HG03135 (cell line): ENCODE measurements at regions not wholly inside any gene's neighbourhood (a gene's known extent, or its start where the extent isn't known, plus 50 kb on each side); places are given as distances from the start of the nearest gene placed in this dataset.

ENCODE experiments used
- ATAC-seq: cut with Tn5 transposase; IDR thresholded peaks from one replicate; pipeline ENCODE4 v1.9.1; 2021; ENCODE audit warnings: mild to moderate bottlenecking, moderate library complexity; ENCODE audit not compliant: unreplicated experiment

DNA sequence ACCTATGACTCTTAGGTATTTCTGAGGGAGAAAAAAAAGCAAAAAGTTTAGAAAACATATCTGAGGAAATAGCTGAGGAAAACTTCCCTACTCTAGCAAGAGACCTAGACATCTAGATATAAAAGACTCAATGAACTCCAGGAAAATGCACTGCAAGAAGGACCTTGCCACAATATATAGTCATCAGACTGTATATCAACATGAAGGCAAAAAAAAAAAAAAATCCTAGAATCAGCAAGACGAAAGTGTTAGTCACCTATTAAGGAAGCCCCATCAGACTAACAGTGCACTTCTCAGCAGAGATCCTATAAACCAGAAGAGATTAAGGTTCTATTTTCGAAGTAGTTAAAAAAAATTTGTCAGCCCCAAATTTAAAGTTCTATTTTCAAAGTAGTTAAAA is 166.2 kb downstream of the TMEM38B start:
- ATAC-seq = no peak

DNA sequence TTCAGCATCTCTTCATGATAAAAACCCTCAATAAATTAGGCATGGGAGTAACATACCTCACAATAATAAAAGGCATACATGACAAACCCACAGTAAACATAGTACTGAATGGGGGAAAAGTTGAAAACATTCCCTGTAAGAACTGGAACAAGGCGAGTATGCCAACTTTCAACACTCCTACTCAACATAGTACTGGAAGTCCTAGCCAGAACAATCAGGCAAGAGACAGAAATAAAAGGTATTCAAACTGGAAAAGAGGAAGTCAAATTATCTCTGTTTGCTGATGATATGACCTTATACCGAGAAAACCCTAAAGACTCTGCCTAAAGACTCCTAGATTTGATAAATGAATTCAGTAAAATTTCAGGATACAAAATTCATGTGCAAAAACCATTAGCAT is 167.6 kb downstream of the TMEM38B start:
- ATAC-seq = no peak

DNA sequence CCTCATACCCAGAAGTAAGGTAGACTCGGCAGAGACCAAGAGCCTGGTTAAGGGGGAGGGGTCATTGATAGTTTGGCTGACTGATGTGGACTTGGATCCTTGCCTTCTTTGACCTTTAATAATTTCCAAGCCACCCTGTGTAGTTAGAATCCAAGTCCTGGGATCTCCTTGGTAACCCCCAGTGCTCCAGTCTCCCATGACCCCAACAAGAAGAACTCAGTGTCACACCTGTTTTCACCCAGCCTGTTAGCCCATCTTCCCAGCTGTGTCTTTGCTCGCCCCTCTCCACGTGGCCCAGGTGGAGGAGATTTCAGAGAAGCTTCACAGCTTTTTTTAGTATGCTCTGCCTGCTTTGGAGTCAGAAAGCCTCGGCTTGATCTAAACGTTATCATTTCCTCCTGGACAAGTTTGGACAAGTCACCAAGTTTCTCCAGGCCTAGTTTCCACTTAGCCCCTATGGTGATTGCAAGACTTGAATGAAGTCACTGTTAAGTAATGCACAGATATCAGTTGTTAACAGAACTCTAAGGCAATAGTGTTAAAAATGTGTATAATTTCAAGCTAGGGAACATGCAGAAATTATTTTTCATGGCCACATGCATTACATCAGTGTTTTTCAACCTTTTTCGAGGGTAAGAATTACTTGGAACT is 170.0 kb downstream of the TMEM38B start:
- no peak for ATAC-seq

DNA sequence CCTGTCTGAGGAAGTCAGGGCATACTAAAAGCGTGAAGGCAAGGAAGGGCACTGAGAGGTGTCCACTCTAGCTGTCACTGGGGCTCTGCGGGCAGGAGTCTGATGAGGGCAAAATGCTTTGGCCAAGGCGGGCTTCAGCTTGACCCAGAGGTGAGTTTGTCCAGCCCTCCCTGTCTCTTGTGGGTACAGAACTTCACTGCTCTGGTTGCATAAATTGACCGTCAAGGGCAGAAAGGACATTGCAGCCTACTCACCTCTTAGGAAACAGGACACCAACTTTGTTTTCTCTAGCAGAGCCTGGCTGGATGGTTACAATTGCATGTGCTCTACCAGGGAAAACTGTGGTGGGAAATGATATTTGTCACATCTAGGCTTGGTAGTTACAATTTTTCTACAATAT is 170.9 kb downstream of the TMEM38B start:
- ATAC-seq = no peak

DNA sequence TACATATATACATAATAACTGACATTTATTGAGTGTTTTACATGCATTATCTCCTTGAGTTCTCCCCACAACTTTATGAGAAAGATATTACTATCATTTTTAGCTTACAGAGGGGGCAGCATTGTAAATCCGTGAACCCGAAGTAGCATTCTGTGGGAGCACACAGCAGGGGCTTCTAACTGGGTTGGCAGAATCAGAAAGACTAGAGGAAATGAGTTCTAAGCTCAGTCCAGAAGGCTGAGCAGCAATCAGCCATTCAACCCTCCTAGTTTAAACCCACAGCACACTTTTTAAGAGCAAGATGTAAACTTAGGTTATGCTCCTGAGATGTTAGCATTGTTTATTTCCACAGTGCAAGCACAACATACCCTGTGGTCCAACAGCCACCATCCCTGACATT is 177.2 kb downstream of the TMEM38B start:
- no peak for ATAC-seq

DNA sequence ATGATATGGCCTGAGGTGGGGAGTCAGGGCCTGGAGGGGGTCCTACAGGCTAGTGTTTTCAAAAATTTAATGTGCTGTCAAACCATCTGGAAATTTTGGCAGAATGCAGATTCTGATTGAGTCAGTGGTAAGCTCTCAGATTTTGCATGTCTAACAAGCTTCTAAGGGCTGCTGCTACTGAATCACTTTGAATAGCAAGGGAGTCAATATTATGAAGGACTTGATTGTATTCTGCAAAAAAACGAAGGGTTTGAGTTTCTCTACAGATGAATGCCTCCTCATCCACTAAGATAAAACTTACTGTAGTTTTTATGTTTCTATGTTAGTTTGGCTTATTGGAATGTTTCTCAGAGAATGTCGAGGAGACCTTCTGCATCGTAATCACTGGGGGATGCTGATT is 179.5 kb downstream of the TMEM38B start:
- no peak for ATAC-seq

DNA sequence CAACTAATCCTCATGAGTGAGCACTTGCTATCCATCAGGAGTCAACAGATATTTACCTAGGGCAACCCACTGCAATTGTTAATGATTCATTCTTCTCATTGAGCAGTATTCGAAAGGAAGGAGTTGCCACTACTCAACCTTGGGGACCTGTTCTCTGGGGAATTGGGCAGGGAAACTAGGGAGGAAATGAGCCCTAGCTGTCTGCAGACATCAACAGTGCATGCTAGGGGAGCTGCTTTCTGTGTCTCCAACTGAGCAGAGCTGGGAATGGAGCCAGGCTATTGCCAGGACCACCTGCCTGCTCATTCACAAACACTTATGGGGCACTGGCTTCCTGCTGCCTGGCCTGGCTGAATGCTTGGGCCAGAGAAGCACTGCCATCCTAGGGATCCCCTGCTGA is 183.4 kb downstream of the TMEM38B start:
- ATAC-seq = peak; percentile 73

DNA sequence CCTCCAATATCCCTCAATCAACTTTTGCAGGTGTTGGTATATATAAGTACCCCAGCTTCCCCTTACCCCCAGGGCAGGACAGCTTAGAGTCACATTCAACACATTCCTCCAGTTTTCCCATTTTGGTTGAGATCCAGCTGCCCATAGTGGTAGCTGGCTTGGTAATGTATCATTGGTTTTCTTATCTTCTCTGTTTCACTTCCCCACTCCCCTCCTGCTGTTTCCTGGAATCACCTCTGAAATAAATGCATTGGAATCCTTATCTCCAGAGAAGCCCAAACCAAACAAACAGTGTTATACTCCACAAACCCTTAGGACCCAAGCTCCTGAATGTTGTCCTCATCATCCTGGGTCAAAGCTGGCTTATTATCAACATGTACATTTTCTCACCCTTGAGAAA is 184.8 kb downstream of the TMEM38B start:
- ATAC-seq = no peak

DNA sequence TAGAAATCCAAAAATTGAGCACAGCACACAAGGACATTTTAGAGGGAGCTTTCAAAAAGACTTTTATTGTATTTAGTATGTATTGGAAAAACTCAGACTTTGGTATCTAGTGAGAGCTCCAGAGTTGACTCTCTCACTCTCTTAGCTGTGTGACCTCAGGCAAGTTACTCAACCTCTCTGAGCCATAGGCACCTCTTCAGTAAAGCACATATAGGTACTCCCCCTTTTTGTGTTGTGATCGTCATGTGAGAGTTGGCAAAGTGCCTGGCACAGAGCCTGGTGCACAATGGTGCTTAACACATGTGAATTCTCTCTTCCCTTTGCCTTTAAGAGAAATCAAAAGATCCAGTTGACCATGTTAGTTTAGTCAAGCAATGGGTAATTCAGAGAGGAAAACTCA is 186.2 kb downstream of the TMEM38B start:
- no peak for ATAC-seq

DNA sequence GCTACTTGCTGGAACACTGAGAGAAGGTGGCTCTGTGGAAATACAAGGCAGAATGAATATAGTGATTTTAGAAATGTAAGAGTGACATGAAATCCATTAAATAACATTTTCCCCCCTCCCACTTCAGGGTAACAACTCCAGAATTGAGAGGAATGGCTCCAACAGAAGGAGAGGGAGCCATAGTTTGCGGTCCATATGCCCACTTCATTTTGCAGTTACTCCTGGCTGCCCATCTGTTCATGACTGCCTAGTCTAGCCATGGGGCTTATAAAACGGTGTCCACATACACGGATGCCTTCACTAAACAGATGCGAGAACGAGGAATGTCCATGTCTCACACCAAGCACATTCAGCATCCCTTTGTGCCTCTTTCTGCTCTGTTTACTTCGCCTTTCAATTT is 186.7 kb downstream of the TMEM38B start:
- ATAC-seq = no peak

DNA sequence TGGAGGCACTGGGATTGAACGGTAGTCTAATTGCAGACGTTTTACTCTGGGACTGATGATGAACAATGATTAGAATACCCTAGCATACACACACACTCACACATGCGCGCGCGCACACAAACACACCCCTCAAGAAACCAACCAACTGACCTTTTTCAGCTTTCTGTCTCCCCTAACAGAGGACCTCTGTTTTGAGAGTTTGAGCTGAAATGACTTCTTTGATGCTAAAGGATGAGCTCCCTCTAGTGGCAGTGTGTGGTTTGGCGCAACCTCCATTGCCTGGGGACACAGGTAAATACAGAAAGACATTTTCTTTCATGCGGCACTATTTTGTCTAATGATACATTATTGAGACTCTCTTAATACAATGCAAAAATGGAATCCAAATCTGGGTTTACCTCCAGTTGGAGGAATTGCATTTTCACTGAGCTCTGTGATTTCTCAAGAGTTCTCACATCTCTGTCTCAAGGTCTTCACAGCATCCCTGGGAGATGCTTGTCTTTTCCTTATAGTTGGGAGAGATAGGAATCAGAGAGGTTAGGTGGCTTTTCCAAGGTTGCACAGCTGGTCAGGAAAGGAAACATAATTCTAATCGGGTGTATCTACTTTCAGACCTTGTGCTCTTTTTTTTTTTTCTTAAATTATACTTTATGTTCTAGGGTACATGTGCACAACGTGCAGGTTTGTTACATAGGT is 187.5 kb downstream of the TMEM38B start:
- peak; percentile 42 for ATAC-seq

DNA sequence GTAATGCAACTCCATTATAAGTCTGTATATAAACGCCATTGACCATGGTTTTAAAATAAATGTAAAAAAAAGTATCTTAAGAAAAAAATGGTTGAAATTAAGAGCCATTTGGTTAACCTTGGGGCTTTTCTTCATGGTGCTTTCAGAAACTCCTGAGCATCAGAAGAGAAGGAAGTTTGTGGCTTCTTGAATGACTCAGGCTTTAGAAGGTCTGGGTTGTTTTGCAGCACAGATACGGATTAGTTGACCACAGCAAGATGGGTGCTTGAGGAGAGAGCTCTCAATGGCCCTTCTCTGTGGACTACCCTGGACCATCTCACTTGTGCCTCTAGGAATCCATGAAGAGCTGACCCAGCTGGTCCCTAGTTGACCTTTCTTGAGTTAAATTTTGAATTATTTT is 189.5 kb downstream of the TMEM38B start:
- ATAC-seq = peak; percentile 78

DNA sequence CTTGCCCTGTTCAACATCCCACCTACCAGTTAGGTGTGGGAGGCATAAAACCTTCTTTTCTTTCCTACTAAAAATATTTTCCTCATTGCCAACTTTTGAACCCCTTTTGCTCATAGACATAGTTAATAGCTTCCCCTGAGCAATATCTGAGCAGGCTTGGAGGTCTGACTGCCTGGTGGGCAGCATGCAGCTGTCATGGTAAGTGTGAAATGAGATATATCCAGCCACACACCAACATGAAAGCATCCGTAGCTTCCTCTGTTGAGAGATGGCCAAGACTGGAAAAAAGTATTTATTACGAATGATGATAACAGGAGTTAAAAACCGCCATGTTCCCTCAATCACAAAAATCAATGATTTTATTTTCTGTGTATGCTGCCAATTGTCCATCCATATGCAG is 190.1 kb downstream of the TMEM38B start:
- no peak for ATAC-seq

DNA sequence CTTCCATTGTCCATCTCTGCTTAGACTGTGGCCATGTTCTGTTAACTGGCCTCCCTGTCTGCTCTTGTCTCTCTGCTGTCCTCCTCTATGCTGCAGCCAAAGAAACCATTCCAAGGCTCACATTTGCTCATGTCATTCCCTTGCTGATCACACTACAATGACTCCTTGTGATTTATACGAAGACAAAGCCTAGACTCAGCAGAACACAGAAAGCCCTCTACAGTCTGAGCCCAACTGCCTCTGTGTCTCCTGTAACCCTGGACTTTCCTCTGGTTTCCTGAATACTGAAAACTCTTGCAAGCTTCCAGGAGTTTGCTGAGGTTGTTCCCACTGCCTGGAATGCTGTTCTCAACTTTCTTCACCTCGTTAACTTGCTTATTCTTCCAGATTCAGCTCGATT is 191.8 kb downstream of the TMEM38B start:
- ATAC-seq = no peak

DNA sequence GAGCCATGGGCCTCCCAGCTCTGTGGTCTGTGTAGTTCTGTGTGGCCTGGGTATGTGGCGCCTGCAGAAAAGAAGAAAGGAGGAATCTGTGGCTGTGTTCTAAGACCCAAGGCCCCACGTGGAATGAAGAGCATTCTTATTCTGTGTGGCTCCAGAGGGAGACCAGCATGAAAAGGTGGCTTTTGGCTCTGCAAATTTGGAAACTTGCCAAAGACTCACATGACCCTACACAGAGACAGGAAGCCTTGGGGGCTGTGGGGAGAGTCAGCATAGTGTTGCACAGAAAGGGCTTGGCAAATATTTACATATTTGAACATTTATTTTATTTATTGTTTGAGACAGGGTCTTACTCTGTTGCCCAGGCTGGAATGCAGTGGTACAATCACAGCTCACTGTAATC is 193.3 kb downstream of the TMEM38B start:
- ATAC-seq = no peak

DNA sequence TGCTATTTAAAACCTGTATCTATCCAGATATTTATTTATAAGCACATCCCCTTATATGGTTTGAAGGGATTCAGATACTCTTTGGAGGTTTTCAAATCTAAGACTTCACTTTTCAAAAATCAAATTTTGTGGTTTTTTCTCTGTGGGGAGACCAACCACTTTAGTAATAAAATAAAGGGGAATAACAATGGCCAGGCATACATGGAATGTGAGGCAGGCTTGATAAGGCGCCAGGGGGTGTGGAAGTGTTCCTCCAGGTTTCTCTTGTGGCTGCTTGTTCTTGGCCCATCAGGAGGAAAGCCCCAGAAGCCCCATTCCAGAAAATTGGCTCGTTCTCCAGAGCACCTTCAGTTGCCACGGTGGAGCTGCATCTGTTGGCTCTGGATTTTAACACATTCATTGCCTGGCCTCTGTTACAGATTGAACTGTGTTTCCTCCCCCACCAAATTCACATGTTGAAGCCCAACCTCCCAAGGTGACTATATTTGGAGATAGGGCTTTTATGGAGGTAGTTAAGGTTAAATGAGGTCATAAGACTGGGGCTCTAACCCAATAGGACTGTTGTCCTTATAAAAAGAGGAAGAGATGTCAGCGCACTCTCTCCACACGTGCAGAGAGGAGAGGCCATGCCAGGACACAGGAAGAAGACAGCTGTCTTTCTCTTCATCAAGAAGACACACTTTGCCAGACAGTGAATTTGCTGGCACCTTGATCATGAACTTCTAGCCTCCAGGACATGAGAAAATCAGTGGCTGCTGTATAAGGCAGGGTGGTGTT is 195.9 kb downstream of the TMEM38B start:
- no peak for ATAC-seq

DNA sequence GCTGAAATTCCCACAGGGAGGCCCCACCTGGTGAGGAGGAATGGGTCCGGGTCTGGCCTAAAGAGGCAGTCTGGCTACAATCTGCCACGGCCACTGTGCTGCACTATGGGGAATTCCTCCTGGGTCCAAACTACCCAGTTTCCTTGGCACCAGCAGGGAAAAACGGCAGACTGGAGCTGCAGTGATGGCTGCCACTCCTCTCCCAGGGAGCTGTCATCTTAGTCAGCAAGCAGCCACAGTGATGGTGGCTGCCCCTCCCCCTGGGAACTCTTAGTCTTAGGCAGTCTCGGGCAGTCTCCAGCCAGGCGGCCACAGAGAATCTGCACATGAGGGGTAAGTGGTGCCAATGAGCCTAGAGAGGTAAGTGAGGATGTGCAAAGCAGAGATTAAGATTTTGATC is 205.8 kb downstream of the TMEM38B start:
- ATAC-seq = no peak

DNA sequence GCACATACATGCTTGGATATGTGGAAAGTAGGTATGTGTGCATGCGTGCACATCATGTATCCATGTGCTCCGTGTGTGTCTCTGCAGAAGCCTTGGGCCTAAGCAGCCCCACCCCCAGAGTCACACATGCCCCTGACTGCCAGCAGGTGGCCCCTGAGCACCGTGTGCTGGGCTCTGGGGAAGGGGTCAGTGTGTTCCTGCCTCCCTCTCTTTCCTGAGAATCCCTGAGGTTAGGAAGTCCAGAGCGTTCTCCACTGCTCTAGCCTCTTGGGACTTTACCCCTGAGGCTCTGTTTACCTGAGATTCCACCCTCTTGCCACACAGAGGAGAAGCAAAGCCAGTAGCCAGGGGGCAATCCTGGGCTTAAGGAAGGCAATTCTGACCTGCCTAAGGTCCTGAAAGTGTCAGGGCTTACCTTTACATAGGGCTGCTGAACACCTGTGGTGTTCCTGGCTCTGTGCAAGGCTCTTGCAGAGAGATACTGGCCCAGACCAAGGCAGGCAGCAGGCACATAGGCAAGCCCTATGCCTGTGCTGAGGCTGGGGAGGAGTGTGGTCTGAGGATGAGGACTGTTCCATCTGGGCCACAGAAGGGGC is 207.3 kb downstream of the TMEM38B start:
- peak; percentile 73 for ATAC-seq

DNA sequence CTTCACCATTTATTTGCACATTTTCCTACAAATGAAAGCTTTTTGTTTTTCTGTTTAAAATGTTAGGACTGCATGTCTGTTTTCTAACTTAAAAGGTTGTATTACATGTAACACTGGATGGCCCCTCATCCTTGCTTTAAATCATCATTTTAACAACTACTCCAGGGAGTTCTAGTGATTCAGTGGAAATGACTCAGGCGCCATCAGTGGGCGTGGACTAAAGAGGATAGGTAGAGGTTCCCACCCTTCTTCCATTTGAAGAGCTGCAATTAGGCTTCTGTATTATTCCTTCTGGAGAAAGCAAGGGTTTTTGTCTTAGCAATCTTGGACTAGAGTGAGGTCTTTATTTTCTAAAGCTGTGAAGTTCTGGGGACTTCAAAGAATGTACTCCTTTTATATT is 213.7 kb downstream of the TMEM38B start:
- ATAC-seq = no peak

DNA sequence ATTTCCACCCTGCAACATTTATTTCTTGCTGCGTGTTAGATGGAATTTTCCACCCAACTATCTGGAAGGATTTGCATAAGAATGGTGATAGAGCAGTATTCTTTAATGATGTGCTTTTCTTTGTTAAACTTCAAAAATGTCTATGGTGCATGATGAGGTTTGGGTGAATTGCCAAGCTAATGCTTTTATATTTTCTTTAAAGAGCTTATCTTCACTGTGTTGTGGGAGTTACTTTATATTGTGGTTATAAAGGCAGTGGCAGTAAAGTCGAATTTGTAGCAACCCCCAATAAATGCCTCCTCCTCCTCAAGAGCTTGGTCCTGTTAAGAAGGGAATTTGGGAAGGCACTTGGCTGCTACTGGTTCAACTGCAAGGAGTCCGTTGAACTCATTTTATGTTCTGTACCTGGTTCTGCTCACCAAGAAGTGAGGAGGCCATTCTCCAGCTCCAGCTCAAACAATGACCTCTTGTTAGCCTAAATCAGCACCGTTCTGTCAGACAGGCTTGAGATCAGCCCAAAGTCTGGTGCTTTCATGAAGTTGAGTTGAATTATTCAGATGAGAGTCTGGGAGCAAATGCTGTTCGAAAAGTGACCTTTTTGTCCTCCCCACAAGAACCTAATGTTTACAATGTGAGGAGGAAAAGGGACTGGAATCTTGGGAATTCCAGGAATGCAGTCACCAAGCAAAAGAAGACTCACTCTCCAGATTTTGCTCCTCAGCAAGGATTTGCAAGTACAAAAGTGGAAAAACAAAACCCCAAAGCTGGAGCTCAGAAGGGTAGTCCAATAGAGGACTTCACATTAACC is 217.0 kb downstream of the TMEM38B start:
- no peak for ATAC-seq
